ENCODE measurements at regions not wholly inside any gene's neighbourhood (a gene's known extent, or its start where the extent isn't known, plus 50 kb on each side); places are given as distances from the start of the nearest gene placed in this dataset.

GRCh38 chr6:90346729-90347128, 50.1 kb upstream of the BACH2 start:
- TF ChIP-seq, protein P1, sequence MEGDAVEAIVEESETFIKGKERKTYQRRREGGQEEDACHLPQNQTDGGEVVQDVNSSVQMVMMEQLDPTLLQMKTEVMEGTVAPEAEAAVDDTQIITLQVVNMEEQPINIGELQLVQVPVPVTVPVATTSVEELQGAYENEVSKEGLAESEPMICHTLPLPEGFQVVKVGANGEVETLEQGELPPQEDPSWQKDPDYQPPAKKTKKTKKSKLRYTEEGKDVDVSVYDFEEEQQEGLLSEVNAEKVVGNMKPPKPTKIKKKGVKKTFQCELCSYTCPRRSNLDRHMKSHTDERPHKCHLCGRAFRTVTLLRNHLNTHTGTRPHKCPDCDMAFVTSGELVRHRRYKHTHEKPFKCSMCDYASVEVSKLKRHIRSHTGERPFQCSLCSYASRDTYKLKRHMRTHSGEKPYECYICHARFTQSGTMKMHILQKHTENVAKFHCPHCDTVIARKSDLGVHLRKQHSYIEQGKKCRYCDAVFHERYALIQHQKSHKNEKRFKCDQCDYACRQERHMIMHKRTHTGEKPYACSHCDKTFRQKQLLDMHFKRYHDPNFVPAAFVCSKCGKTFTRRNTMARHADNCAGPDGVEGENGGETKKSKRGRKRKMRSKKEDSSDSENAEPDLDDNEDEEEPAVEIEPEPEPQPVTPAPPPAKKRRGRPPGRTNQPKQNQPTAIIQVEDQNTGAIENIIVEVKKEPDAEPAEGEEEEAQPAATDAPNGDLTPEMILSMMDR (IDR thresholded peaks at IDR 0.05; ENCODE audit: insufficient read depth, low read depth, low read length): no peak
- no peak for TF ChIP-seq EZH2 (IDR thresholded peaks at IDR 0.05; ENCODE audit: insufficient read depth, low read length)
